Caco-2 (cell line): ENCODE measurements at regions not wholly inside any gene's neighbourhood (a gene's known extent, or its start where the extent isn't known, plus 50 kb on each side); places are given as distances from the start of the nearest gene placed in this dataset.
"Not testable (repeated sequence)": the region's sequence is repeated elsewhere in the genome, so short reads cannot be mapped to it uniquely, and the experiment has no call there.

Experiments used
- BruUV-seq: library from RNA; stranded (reverse); fragments of 400-500 nt; replicated peaks from 2 replicates; lab custom pipeline; 2021; lab: Mats Ljungman, UMichigan
- CTCF ChIA-PET: fragments of 300-600 bp; sonication (Branson Sonifier 250); formaldehyde crosslinking; loops from one replicate; lab custom pipeline; 2022; ENCODE audit warnings: antibody characterized with exemption; lab: Charles Lee
- POLR2A ChIA-PET: fragments of 300-600 bp; sonication (Branson Sonifier 250); formaldehyde crosslinking; loops from one replicate; lab custom pipeline; 2022; ENCODE audit warnings: antibody characterized with exemption; lab: Charles Lee
- DNase-seq, 2 experiments: peaks; one replicate each; pipeline versions ENCODE4 v3.0.0 to v3.0.0-alpha.2; 2020 to 2022
- H3K27me3 ChIP-seq: replicated peaks from 2 replicates; pipeline ENCODE4 v1.6.0; 2011; ENCODE audit warnings: low read length; ENCODE audit not compliant: control insufficient read depth, insufficient read depth
- H3K36me3 ChIP-seq: 2 replicates; pipeline ENCODE4 v1.5.1; 2011; ENCODE audit warnings: low read length; ENCODE audit not compliant: control insufficient read depth, insufficient read depth
- H3K4me1 ChIP-seq: fragments of 250-450 bp; sonication (Bioruptor Pico); 2 replicates; pipeline ENCODE4 v1.5.1; 2020; ENCODE audit warnings: mild to moderate bottlenecking
- H3K4me3 ChIP-seq: 2 replicates; pipeline ENCODE4 v1.5.1; 2011; ENCODE audit warnings: low read depth, mild to moderate bottlenecking, control low read depth, low read length
- H3K9me3 ChIP-seq: fragments of 250-450 bp; sonication (Bioruptor Pico); 2 replicates; pipeline ENCODE4 v1.5.1; 2020; ENCODE audit warnings: mild to moderate bottlenecking, moderate library complexity
- H3K27ac Mint-ChIP-seq: one replicate; pipeline ENCODE4 v1.8.0; 2022; ENCODE audit warnings: mixed read lengths; ENCODE audit not compliant: unreplicated experiment
- H3K27me3 Mint-ChIP-seq: one replicate; pipeline ENCODE4 v1.8.0; 2022; ENCODE audit warnings: mixed read lengths; ENCODE audit not compliant: insufficient read depth, unreplicated experiment
- H3K36me3 Mint-ChIP-seq: one replicate; pipeline ENCODE4 v1.8.0; 2022; ENCODE audit warnings: mild to moderate bottlenecking, mixed read lengths; ENCODE audit not compliant: insufficient read depth, unreplicated experiment
- H3K4me1 Mint-ChIP-seq: one replicate; pipeline ENCODE4 v1.8.0; 2022; ENCODE audit warnings: low read depth, mixed read lengths; ENCODE audit not compliant: unreplicated experiment
- H3K4me3 Mint-ChIP-seq: one replicate; pipeline ENCODE4 v1.8.0; 2022; ENCODE audit warnings: mild to moderate bottlenecking, moderate library complexity, mixed read lengths; ENCODE audit not compliant: unreplicated experiment
- H3K9me3 Mint-ChIP-seq: one replicate; pipeline ENCODE4 v1.8.0; 2022; ENCODE audit warnings: mixed read lengths; ENCODE audit not compliant: unreplicated experiment
- intact Hi-C: fragments of 100-400 bp; cut with micrococcal nuclease; formaldehyde crosslinking; loops from one replicate; pipeline ENCODE4 v1.10.0; 2022; ENCODE audit not compliant: unreplicated experiment
- TF ChIP-seq, protein P1 (sequence below), 2 experiments: fragments of 200-600 bp in 1 of 2; IDR thresholded peaks; 1 replicate in 1 of 2; 2 replicates in 1 of 2; pipeline versions ENCODE4 v1.5.1 to v1.8.0; 2011 to 2022; ENCODE audit warnings: antibody characterized with exemption in 1 of 2, control low read depth in 1 of 2, inconsistent platforms in 1 of 2, low read depth in 1 of 2, low read length in 1 of 2, mild to moderate bottlenecking in 1 of 2, moderate library complexity in 1 of 2; ENCODE audit not compliant: insufficient read depth in 1 of 2, severe bottlenecking in 1 of 2, unreplicated experiment in 1 of 2

DNA sequence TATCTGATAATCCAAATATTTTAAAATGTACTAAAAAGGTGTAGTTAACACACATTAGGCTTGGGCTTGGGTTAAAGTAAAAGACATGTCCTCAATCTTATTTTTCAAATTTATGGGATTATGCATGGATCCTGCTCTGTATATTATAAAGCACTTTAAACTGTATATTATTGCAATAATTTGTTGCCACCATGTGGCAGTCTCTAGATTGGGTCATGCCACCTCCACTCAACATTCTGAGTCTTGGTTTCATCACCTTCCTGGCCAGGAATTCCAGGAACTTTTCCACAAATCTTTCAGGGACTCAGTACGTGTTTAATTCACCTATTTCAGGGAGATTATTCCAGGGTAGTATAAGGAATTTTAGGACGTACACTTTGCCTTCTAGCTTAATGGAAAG, 695.5 kb downstream of the FAM181B start:
- Histone ChIP-seq H3K27me3 (no peaks in the 10 kb centered on the region), H3K4me3 (no peak overlapping the region), H3K4me1 (no peaks in the 10 kb centered on the region), H3K9me3 (no peaks in the 10 kb centered on the region), H3K36me3 (no peaks in the 10 kb centered on the region)
- ChIA-PET CTCF (no interaction called here), POLR2A (no interaction called here)
- Mint-ChIP-seq H3K4me1 (no peaks in the 10 kb centered on the region), H3K9me3 (no peaks in the 10 kb centered on the region), H3K4me3 (no peak overlapping the region), H3K27me3 (peaks cover 4% of the 10 kb centered on the region), H3K36me3 (no peaks in the 10 kb centered on the region), H3K27ac (no peak overlapping the region)
- TF ChIP-seq, protein P1, sequence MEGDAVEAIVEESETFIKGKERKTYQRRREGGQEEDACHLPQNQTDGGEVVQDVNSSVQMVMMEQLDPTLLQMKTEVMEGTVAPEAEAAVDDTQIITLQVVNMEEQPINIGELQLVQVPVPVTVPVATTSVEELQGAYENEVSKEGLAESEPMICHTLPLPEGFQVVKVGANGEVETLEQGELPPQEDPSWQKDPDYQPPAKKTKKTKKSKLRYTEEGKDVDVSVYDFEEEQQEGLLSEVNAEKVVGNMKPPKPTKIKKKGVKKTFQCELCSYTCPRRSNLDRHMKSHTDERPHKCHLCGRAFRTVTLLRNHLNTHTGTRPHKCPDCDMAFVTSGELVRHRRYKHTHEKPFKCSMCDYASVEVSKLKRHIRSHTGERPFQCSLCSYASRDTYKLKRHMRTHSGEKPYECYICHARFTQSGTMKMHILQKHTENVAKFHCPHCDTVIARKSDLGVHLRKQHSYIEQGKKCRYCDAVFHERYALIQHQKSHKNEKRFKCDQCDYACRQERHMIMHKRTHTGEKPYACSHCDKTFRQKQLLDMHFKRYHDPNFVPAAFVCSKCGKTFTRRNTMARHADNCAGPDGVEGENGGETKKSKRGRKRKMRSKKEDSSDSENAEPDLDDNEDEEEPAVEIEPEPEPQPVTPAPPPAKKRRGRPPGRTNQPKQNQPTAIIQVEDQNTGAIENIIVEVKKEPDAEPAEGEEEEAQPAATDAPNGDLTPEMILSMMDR (IDR thresholded peaks at IDR 0.05; ENCODE audit: insufficient read depth in 1 of 2, low read depth in 1 of 2, low read length in 1 of 2, severe bottlenecking in 1 of 2, unreplicated experiment in 1 of 2): no peak
- BruUV-seq: no TSS peak
- no peak for DNase-seq
- intact Hi-C loops: loop anchor here (1.0 kb wide), 1 partner anchor 251 kb away; no protein-coding TSS in a partner anchor

DNA sequence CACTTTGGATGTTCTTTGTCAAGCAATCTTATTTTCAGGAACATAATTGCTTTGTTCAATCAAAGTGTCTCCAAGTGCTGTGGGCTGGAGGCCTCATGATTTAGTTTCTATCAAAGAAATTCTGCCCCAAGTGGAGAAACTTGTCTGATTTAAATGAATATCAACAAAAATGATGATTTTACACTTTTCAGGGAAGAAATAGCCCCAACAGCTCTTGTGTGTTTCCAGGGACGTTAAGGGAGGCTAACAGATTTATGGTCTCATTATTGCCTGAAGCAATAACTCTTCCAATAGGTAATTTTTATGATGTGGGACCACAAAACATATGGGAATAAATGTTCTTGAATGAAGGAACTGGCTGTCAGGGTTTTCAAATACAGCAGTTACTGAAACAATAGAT, 699.1 kb downstream of the FAM181B start:
- Histone ChIP-seq H3K27me3 (no peaks in the 10 kb centered on the region), H3K4me1 (no peaks in the 10 kb centered on the region), H3K36me3 (no peaks in the 10 kb centered on the region), H3K9me3 (no peaks in the 10 kb centered on the region), H3K4me3 (no peak overlapping the region)
- TF ChIP-seq, protein P1 (IDR thresholded peaks at IDR 0.05; ENCODE audit: insufficient read depth in 1 of 2, low read depth in 1 of 2, low read length in 1 of 2, severe bottlenecking in 1 of 2, unreplicated experiment in 1 of 2): no peak
- Mint-ChIP-seq H3K9me3 (no peaks in the 10 kb centered on the region), H3K36me3 (no peaks in the 10 kb centered on the region), H3K4me1 (no peaks in the 10 kb centered on the region), H3K27ac (no peak overlapping the region), H3K27me3 (peaks cover 4% of the 10 kb centered on the region), H3K4me3 (no peak overlapping the region)
- BruUV-seq: no TSS peak
- no peak for DNase-seq
- intact Hi-C loops: no loop called here
- POLR2A ChIA-PET: no interaction called here
- CTCF ChIA-PET: no interaction called here

DNA sequence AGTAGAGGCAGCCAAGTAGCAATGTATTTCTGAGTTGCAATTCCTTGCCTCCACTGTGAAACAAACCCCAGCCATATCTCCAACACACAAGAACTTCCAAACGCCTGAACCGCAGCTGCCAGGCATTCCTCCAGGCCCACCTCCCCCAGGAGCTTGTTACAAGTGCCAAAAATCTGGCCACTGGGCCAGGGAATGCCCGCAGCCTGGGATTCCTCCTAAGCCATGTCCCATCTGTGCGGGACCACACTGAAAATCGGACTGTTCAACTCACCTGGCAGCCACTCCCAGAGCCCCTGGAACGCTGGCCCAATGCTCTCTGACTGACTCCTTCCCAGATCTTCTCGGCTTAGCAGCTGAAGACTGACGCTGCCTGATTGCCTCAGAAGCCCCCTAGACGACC, 706.3 kb downstream of the FAM181B start:
- H3K9me3 ChIP-seq, intact Hi-C loops, DNase-seq, H3K9me3 Mint-ChIP-seq, H3K4me3 Mint-ChIP-seq, POLR2A ChIA-PET, H3K27ac Mint-ChIP-seq, H3K27me3 Mint-ChIP-seq, H3K27me3 ChIP-seq, H3K36me3 ChIP-seq, BruUV-seq, H3K4me3 ChIP-seq, H3K4me1 ChIP-seq, H3K36me3 Mint-ChIP-seq, H3K4me1 Mint-ChIP-seq, CTCF ChIA-PET: not testable (repeated sequence)

DNA sequence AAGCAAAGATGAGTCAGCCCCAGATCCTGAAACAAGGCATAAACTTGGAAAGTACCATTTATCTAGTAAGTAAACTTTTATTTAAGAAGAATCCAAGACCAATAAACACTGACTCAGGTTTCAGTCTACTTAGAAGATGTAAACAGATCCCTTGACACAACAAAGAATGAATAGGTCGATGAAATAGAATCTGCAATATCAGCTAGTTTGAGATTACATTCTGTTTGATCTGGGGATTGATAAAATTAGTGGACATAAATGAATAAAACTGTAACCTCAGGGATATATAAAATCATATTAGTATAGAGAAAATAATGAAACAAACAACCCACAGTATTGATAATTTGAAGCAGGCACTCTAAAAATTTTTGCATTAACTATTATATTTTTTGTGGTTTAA, 708.9 kb downstream of the FAM181B start:
- Mint-ChIP-seq H3K36me3 (no peaks in the 10 kb centered on the region), H3K4me3 (no peak overlapping the region), H3K27ac (no peak overlapping the region), H3K9me3 (no peaks in the 10 kb centered on the region), H3K4me1 (no peaks in the 10 kb centered on the region), H3K27me3 (no peaks in the 10 kb centered on the region)
- ChIA-PET POLR2A (no interaction called here), CTCF (no interaction called here)
- Histone ChIP-seq H3K27me3 (no peaks in the 10 kb centered on the region), H3K4me3 (no peak overlapping the region), H3K36me3 (no peaks in the 10 kb centered on the region), H3K4me1 (no peaks in the 10 kb centered on the region), H3K9me3 (no peaks in the 10 kb centered on the region)
- DNase-seq: no peak
- TF ChIP-seq, protein P1 (IDR thresholded peaks at IDR 0.05; ENCODE audit: insufficient read depth in 1 of 2, low read depth in 1 of 2, low read length in 1 of 2, severe bottlenecking in 1 of 2, unreplicated experiment in 1 of 2): no peak
- no TSS peak for BruUV-seq
- intact Hi-C loops: no loop called here
